H9 (cell line): ENCODE measurements at regions not wholly inside any gene's neighbourhood (a gene's known extent, or its start where the extent isn't known, plus 50 kb on each side); places are given as distances from the start of the nearest gene placed in this dataset.

Source experiments
- DNase-seq: peaks from one replicate; pipeline ENCODE4 v3.0.0-alpha.2; 2017
- H2AFZ ChIP-seq: one replicate; pipeline ENCODE4 v1.6.1; 2013; ENCODE audit warnings: mild to moderate bottlenecking, low read length, control low read depth, moderate library complexity
- H2AK5ac ChIP-seq: 2 replicates; pipeline ENCODE4 v1.6.1; 2013; ENCODE audit warnings: low read length, control low read depth, mixed read lengths; ENCODE audit not compliant: insufficient read length
- H2BK120ac ChIP-seq: one replicate; pipeline ENCODE4 v1.6.1; 2013; ENCODE audit warnings: low read depth, mild to moderate bottlenecking, low read length, control low read depth, inconsistent platforms; ENCODE audit not compliant: poor library complexity, severe bottlenecking
- H2BK12ac ChIP-seq: 2 replicates; pipeline ENCODE4 v1.6.1; 2013; ENCODE audit warnings: low read length, control low read depth, mixed read lengths, low read depth; ENCODE audit not compliant: insufficient read length
- H2BK15ac ChIP-seq: 2 replicates; pipeline ENCODE4 v1.6.1; 2013; ENCODE audit warnings: low read depth, low read length, control low read depth
- H2BK20ac ChIP-seq: one replicate; pipeline ENCODE4 v1.6.1; 2013; ENCODE audit warnings: low read depth, mild to moderate bottlenecking, low read length, control low read depth, inconsistent platforms; ENCODE audit not compliant: poor library complexity, severe bottlenecking
- H2BK5ac ChIP-seq: 2 replicates; pipeline ENCODE4 v1.6.1; 2013; ENCODE audit warnings: low read length, control low read depth, mixed read lengths; ENCODE audit not compliant: insufficient read length
- H3K14ac ChIP-seq: 2 replicates; pipeline ENCODE4 v1.6.1; 2013; ENCODE audit warnings: low read length, control low read depth; ENCODE audit not compliant: insufficient read depth
- H3K18ac ChIP-seq: 2 replicates; pipeline ENCODE4 v1.6.1; 2013; ENCODE audit warnings: low read depth, mild to moderate bottlenecking, mixed read lengths, low read length, control low read depth; ENCODE audit not compliant: insufficient read length
- H3K23ac ChIP-seq: 2 replicates; pipeline ENCODE4 v1.6.1; 2013; ENCODE audit warnings: low read length, control low read depth, mixed read lengths, low read depth; ENCODE audit not compliant: insufficient read length
- H3K23me2 ChIP-seq: 2 replicates; pipeline ENCODE4 v1.6.1; 2013; ENCODE audit warnings: low read depth, mild to moderate bottlenecking, mixed read lengths, low read length, control low read depth; ENCODE audit not compliant: insufficient read length, poor library complexity, severe bottlenecking
- H3K27ac ChIP-seq: 2 replicates; pipeline ENCODE4 v1.5.1; 2013; ENCODE audit warnings: low read length, control low read depth, mixed read lengths, low read depth; ENCODE audit not compliant: insufficient read length
- H3K27me3 ChIP-seq: 2 replicates; pipeline ENCODE4 v1.6.1; 2013; ENCODE audit warnings: low read length, control low read depth, inconsistent platforms; ENCODE audit not compliant: insufficient read depth
- H3K4ac ChIP-seq: 2 replicates; pipeline ENCODE4 v1.6.1; 2013; ENCODE audit warnings: low read depth, mild to moderate bottlenecking, control low read depth, inconsistent platforms, low read length, moderate library complexity
- H3K4me1 ChIP-seq: 2 replicates; pipeline ENCODE4 v1.6.1; 2013; ENCODE audit warnings: low read length, control low read depth, inconsistent platforms; ENCODE audit not compliant: insufficient read depth
- H3K4me2 ChIP-seq: 2 replicates; pipeline ENCODE4 v1.6.1; 2013; ENCODE audit warnings: low read length, control low read depth, mixed read lengths; ENCODE audit not compliant: insufficient read length, insufficient read depth
- H3K56ac ChIP-seq: 2 replicates; pipeline ENCODE4 v1.6.1; 2013; ENCODE audit warnings: low read depth, mild to moderate bottlenecking, mixed read lengths, low read length, control low read depth; ENCODE audit not compliant: insufficient read length
- H3K79me1 ChIP-seq: 2 replicates; pipeline ENCODE4 v1.6.1; 2013; ENCODE audit warnings: low read depth, mild to moderate bottlenecking, moderate library complexity, low read length, control low read depth, inconsistent platforms; ENCODE audit not compliant: insufficient read depth, poor library complexity, severe bottlenecking
- H3K79me2 ChIP-seq: 2 replicates; pipeline ENCODE4 v1.6.1; 2013; ENCODE audit warnings: low read length, control low read depth, inconsistent platforms; ENCODE audit not compliant: insufficient read depth
- H3K9ac ChIP-seq: 2 replicates; pipeline ENCODE4 v1.6.1; 2013; ENCODE audit warnings: low read length, control low read depth, mixed read lengths; ENCODE audit not compliant: insufficient read length; ENCODE audit errors: extremely low read depth
- H3K9me3 ChIP-seq: one replicate; pipeline ENCODE4 v1.6.1; 2013; ENCODE audit warnings: low read depth, low read length, inconsistent platforms; ENCODE audit not compliant: control insufficient read depth
- H3T11ph ChIP-seq: one replicate; pipeline ENCODE4 v1.6.1; 2013; ENCODE audit warnings: mild to moderate bottlenecking, low read length, control low read depth, inconsistent platforms
- H4K20me1 ChIP-seq: one replicate; pipeline ENCODE4 v1.6.1; 2013; ENCODE audit not compliant: control insufficient read depth, insufficient read length, insufficient read depth
- H4K5ac ChIP-seq: 2 replicates; pipeline ENCODE4 v1.6.1; 2013; ENCODE audit warnings: low read depth, mild to moderate bottlenecking, mixed read lengths, low read length, control low read depth; ENCODE audit not compliant: insufficient read length
- H4K8ac ChIP-seq: replicated peaks from 2 replicates; pipeline ENCODE4 v1.6.1; 2013; ENCODE audit warnings: low read length, control low read depth, mixed read lengths, low read depth; ENCODE audit not compliant: insufficient read length
- H4K91ac ChIP-seq: 2 replicates; pipeline ENCODE4 v1.6.1; 2013; ENCODE audit warnings: low read depth, mild to moderate bottlenecking, moderate library complexity, mixed read lengths, low read length, control low read depth; ENCODE audit not compliant: insufficient read length
- H3K27ac Mint-ChIP-seq, 3 experiments: 2 replicates in 2 of 3; 3 replicates in 1 of 3; pipeline ENCODE4 v1.8.0; 2020 to 2021; ENCODE audit warnings: mixed read lengths in 3 of 3, mild to moderate bottlenecking in 1 of 3, moderate library complexity in 1 of 3
- H3K27me3 Mint-ChIP-seq: 2 replicates; pipeline ENCODE4 v1.8.0; 2021; ENCODE audit warnings: low read depth, mild to moderate bottlenecking, moderate library complexity, mixed read lengths
- H3K36me3 Mint-ChIP-seq, 3 experiments: 2 replicates in 2 of 3; 3 replicates in 1 of 3; pipeline ENCODE4 v1.8.0; 2020 to 2021; ENCODE audit warnings: low read depth in 3 of 3, mixed read lengths in 3 of 3; ENCODE audit not compliant: insufficient read depth in 1 of 3
- H3K4me1 Mint-ChIP-seq, 2 experiments: 2 replicates each; pipeline ENCODE4 v1.8.0; 2020; ENCODE audit warnings: mixed read lengths in 2 of 2
- H3K4me3 Mint-ChIP-seq, 2 experiments: 2 replicates in 1 of 2; 3 replicates in 1 of 2; pipeline ENCODE4 v1.8.0; 2020 to 2021; ENCODE audit warnings: mild to moderate bottlenecking in 2 of 2, mixed read lengths in 2 of 2, moderate library complexity in 1 of 2
- H3K9me3 Mint-ChIP-seq, 2 experiments: 2 replicates in 1 of 2; 3 replicates in 1 of 2; pipeline ENCODE4 v1.8.0; 2020; ENCODE audit warnings: mild to moderate bottlenecking in 2 of 2, mixed read lengths in 2 of 2, moderate library complexity in 1 of 2
- CTCF ChIP-seq: fragments of 200-600 bp; sonication (generic); conservative IDR thresholded peaks from 3 replicates; pipeline ENCODE4 v1.8.0; 2021; ENCODE audit warnings: antibody characterized with exemption, mild to moderate bottlenecking
- WGBS: extraction: QIAGEN DNeasy Blood & Tissue Kit; methylation state at CpG from one replicate; pipeline ENCODE4 v1.1.7; 2013; ENCODE audit warnings: missing lambda C conversion rate, low lambda C conversion rate, mixed read lengths; ENCODE audit not compliant: insufficient read length; ENCODE audit errors: extremely low coverage; 5-methylcytosine and 5-hydroxymethylcytosine counted together

- no peak overlapping the region for H3K9ac ChIP-seq
- DNase-seq, result no peak
- no peak overlapping the region for H2BK15ac ChIP-seq
- H3K9me3 ChIP-seq, result no peaks in the 10 kb centered on the region
- H2BK20ac ChIP-seq, result no peak overlapping the region
- H3K56ac ChIP-seq, result no peak overlapping the region
- no peak for TF ChIP-seq CTCF
- H2BK12ac ChIP-seq, result no peak overlapping the region
- Mint-ChIP-seq H3K27me3 (peaks cover 9% of the 10 kb centered on the region), H3K4me3 (no peak overlapping the region), H3K27ac (no peak overlapping the region), H3K4me1 (no peaks in the 10 kb centered on the region), H3K9me3 (no peaks in the 10 kb centered on the region), H3K36me3 (no peaks in the 10 kb centered on the region)
- H3T11ph ChIP-seq, result no peak overlapping the region
- no peak overlapping the region for H3K14ac ChIP-seq
- no peaks in the 10 kb centered on the region for H4K20me1 ChIP-seq
- H2AFZ ChIP-seq, result no peak overlapping the region
- no peak overlapping the region for H2BK5ac ChIP-seq
- H3K79me1 ChIP-seq, result no peaks in the 10 kb centered on the region
- H3K23ac ChIP-seq, result no peak overlapping the region
- no peak overlapping the region for H2BK120ac ChIP-seq
- H3K23me2 ChIP-seq, result no peaks in the 10 kb centered on the region
- H4K8ac ChIP-seq, result no peak overlapping the region
- H4K91ac ChIP-seq, result no peak overlapping the region
- H3K18ac ChIP-seq, result no peak overlapping the region
- H3K27ac ChIP-seq, result no peak overlapping the region
- H4K5ac ChIP-seq, result no peak overlapping the region
- H3K79me2 ChIP-seq, result no peaks in the 10 kb centered on the region
- no peak overlapping the region for H2AK5ac ChIP-seq
- H3K4ac ChIP-seq, result no peak overlapping the region
- WGBS, result no CpG with 5 or more reads among the region's 4 CpGs
- H3K4me1 ChIP-seq, result no peaks in the 10 kb centered on the region
- no peaks in the 10 kb centered on the region for H3K27me3 ChIP-seq
- H3K4me2 ChIP-seq, result no peak overlapping the region
Observed at GRCh38 chr2:239568601-239569000, 167.8 kb upstream of the HDAC4 start.
